ENCODE measurements at regions not wholly inside any gene's neighbourhood (a gene's known extent, or its start where the extent isn't known, plus 50 kb on each side); places are given as distances from the start of the nearest gene placed in this dataset.
"Not testable (repeated sequence)": the region's sequence is repeated elsewhere in the genome, so short reads cannot be mapped to it uniquely, and the experiment has no call there.

GRCh38 chr16:46428108-46429061 lies 192.8 kb downstream of the SHCBP1 start:
- Histone ChIP-seq H3K4me1 (no peaks in the 10 kb centered on the region), H3K36me3 (no peaks in the 10 kb centered on the region), H3K9me3 (no peaks in the 10 kb centered on the region), H3K4me3 (no peak overlapping the region), H3K27me3 (no peaks in the 10 kb centered on the region), H3K27ac (no peak overlapping the region)
- DNase-seq (ENCODE audit: extremely low spot score in 2 of 2), result no peak
- intact Hi-C loops (cut with DNase I), result no loop called here
- no peak for TF ChIP-seq CTCF (IDR thresholded peaks at IDR 0.05)
- TF ChIP-seq POLR2A (IDR thresholded peaks at IDR 0.05), result no peak
- no peak for TF ChIP-seq POLR2AphosphoS5 (IDR thresholded peaks at IDR 0.05; ENCODE audit: insufficient read depth in 1 of 2, low read depth in 1 of 2)

- TF ChIP-seq POLR2A (IDR thresholded peaks at IDR 0.05) (no peak), POLR2AphosphoS5 (IDR thresholded peaks at IDR 0.05; ENCODE audit: insufficient read depth in 1 of 2, low read depth in 1 of 2) (no peak)
- Histone ChIP-seq H3K4me3 (no peak overlapping the region), H3K27ac (no peak overlapping the region), H3K36me3 (no peaks in the 10 kb centered on the region), H3K27me3 (no peaks in the 10 kb centered on the region), H3K4me1 (no peaks in the 10 kb centered on the region), H3K9me3 (no peaks in the 10 kb centered on the region)
- intact Hi-C loops (cut with DNase I), result no loop called here
- DNase-seq (ENCODE audit: extremely low spot score in 2 of 2), result peak in 1 of 2 donors; percentile 74
Observed at GRCh38 chr16:46427340-46428107, 193.7 kb downstream of the SHCBP1 start.

GRCh38 chr16:46426336-46426735 lies 194.8 kb downstream of the SHCBP1 start:
- H3K9me3 ChIP-seq, result no peaks in the 10 kb centered on the region
- intact Hi-C loops (cut with DNase I), result no loop called here
- H3K27ac ChIP-seq, result no peak overlapping the region
- TF ChIP-seq CTCF (IDR thresholded peaks at IDR 0.05) (no peak), POLR2A (IDR thresholded peaks at IDR 0.05) (no peak), POLR2AphosphoS5 (IDR thresholded peaks at IDR 0.05; ENCODE audit: insufficient read depth in 1 of 2, low read depth in 1 of 2) (no peak)
- DNase-seq (ENCODE audit: extremely low spot score in 2 of 2), result no peak
- H3K4me3 ChIP-seq, result no peak overlapping the region
- H3K36me3 ChIP-seq, result no peaks in the 10 kb centered on the region
- no peaks in the 10 kb centered on the region for H3K4me1 ChIP-seq
- H3K27me3 ChIP-seq, result no peaks in the 10 kb centered on the region

GRCh38 chr16:46404028-46404427 lies 217.2 kb downstream of the SHCBP1 start:
- Histone ChIP-seq H3K36me3 (no peaks in the 10 kb centered on the region), H3K4me3 (no peak overlapping the region), H3K27ac (no peak overlapping the region), H3K27me3 (no peaks in the 10 kb centered on the region), H3K9me3 (no peaks in the 10 kb centered on the region), H3K4me1 (no peaks in the 10 kb centered on the region)
- DNase-seq (ENCODE audit: extremely low spot score in 2 of 2), result no peak
- intact Hi-C loops (cut with DNase I), result no loop called here
- no peak for TF ChIP-seq POLR2AphosphoS5 (IDR thresholded peaks at IDR 0.05; ENCODE audit: insufficient read depth in 1 of 2, low read depth in 1 of 2)
- TF ChIP-seq POLR2A (IDR thresholded peaks at IDR 0.05), result no peak
- TF ChIP-seq CTCF (IDR thresholded peaks at IDR 0.05), result no peak

- intact Hi-C loops (cut with DNase I); H3K27me3 ChIP-seq; H3K36me3 ChIP-seq; H3K27ac ChIP-seq; H3K4me3 ChIP-seq; H3K4me1 ChIP-seq; H3K9me3 ChIP-seq; DNase-seq (ENCODE audit: extremely low spot score in 2 of 2): not testable (repeated sequence)
Observed at GRCh38 chr16:46398559-46398958, 222.6 kb downstream of the SHCBP1 start.

- not testable (repeated sequence) for H3K9me3 ChIP-seq
Observed at GRCh38 chr16:46396883-46397270, 224.3 kb downstream of the SHCBP1 start.

GRCh38 chr16:46396131-46396882 lies 224.9 kb downstream of the SHCBP1 start:
- DNase-seq (ENCODE audit: extremely low spot score in 2 of 2); H3K27me3 ChIP-seq; H3K4me3 ChIP-seq; H3K9me3 ChIP-seq; H3K36me3 ChIP-seq; H3K4me1 ChIP-seq; H3K27ac ChIP-seq; intact Hi-C loops (cut with DNase I): not testable (repeated sequence)

More at GRCh38 chr16:46396883-46397270, 224.3 kb downstream of the SHCBP1 start:
- intact Hi-C loops (cut with DNase I); H3K27me3 ChIP-seq; H3K4me1 ChIP-seq; H3K36me3 ChIP-seq; DNase-seq (ENCODE audit: extremely low spot score in 2 of 2); H3K27ac ChIP-seq; H3K4me3 ChIP-seq: not testable (repeated sequence)

GRCh38 chr16:46395391-46395921 lies 225.7 kb downstream of the SHCBP1 start:
- intact Hi-C loops (cut with DNase I); H3K27ac ChIP-seq; H3K27me3 ChIP-seq; H3K4me1 ChIP-seq; H3K4me3 ChIP-seq; H3K36me3 ChIP-seq; H3K9me3 ChIP-seq: not testable (repeated sequence)
- DNase-seq (ENCODE audit: extremely low spot score in 2 of 2), result peak; percentile 79 to 89

GRCh38 chr16:46394963-46395362 lies 226.2 kb downstream of the SHCBP1 start:
- H3K36me3 ChIP-seq; H3K27ac ChIP-seq; H3K9me3 ChIP-seq; H3K4me3 ChIP-seq; H3K27me3 ChIP-seq; H3K4me1 ChIP-seq; intact Hi-C loops (cut with DNase I): not testable (repeated sequence)
- peak; percentile 86 to 97 for DNase-seq (ENCODE audit: extremely low spot score in 2 of 2)

Measured in vagina (tissue), 2 donors.